ENCODE measurements at regions not wholly inside any gene's neighbourhood (a gene's known extent, or its start where the extent isn't known, plus 50 kb on each side); places are given as distances from the start of the nearest gene placed in this dataset.
"Not testable (repeated sequence)": the region's sequence is repeated elsewhere in the genome, so short reads cannot be mapped to it uniquely, and the experiment has no call there.

- H3K4me3 ChIP-seq (ENCODE audit: low read length) = no peak overlapping the region
Observed at GRCh38 chr22:27317971-27318428, 483.6 kb downstream of the MN1 start.

DNA sequence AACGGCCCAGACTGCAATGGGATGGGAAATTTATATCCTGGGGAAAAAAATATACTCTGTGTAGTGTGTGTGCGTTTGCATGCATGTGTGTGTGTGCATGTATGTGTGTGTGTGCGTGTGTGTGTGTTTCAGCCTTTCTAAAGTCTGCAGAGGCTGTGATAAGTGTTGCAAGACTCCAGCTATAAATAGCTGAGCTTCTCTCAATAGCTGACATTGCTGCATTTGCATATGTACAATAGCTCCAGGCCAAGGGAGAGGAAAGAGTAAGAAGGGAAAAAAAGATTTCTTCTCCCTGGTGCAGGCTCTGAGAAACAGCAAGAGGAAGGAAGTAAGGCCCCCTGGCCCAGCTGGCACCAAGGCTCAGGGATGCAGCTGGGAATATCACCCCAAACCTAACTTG is 483.0 kb downstream of the MN1 start:
- TF ChIP-seq, protein P1, sequence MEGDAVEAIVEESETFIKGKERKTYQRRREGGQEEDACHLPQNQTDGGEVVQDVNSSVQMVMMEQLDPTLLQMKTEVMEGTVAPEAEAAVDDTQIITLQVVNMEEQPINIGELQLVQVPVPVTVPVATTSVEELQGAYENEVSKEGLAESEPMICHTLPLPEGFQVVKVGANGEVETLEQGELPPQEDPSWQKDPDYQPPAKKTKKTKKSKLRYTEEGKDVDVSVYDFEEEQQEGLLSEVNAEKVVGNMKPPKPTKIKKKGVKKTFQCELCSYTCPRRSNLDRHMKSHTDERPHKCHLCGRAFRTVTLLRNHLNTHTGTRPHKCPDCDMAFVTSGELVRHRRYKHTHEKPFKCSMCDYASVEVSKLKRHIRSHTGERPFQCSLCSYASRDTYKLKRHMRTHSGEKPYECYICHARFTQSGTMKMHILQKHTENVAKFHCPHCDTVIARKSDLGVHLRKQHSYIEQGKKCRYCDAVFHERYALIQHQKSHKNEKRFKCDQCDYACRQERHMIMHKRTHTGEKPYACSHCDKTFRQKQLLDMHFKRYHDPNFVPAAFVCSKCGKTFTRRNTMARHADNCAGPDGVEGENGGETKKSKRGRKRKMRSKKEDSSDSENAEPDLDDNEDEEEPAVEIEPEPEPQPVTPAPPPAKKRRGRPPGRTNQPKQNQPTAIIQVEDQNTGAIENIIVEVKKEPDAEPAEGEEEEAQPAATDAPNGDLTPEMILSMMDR (IDR thresholded peaks at IDR 0.05; ENCODE audit: low read depth, low read length) = no peak
- TF ChIP-seq EZH2phosphoT487 (IDR thresholded peaks at IDR 0.05; ENCODE audit: low read depth) = no peak
- H3K79me2 ChIP-seq (ENCODE audit: low read length) = no peaks in the 10 kb centered on the region
- H4K20me1 ChIP-seq (ENCODE audit: insufficient read depth, low read length) = no peaks in the 10 kb centered on the region
- H3K4me2 ChIP-seq (ENCODE audit: low read length) = no peak overlapping the region
- no peak overlapping the region for H3K27ac ChIP-seq (ENCODE audit: low read length)
- H2AFZ ChIP-seq (ENCODE audit: low read depth, low read length) = no peak overlapping the region
- no peaks in the 10 kb centered on the region for H3K36me3 ChIP-seq (replicated peaks; ENCODE audit: low read depth, low read length)
- H3K9me3 ChIP-seq (ENCODE audit: insufficient read depth, low read length) = no peaks in the 10 kb centered on the region
- H3K9ac ChIP-seq (ENCODE audit: low read length) = no peak overlapping the region
- H3K4me3 ChIP-seq (ENCODE audit: low read length) = no peak overlapping the region
- peaks cover 20% of the 10 kb centered on the region for H3K27me3 ChIP-seq (ENCODE audit: low read depth, low read length)
- H3K4me1 ChIP-seq (ENCODE audit: low read length) = no peaks in the 10 kb centered on the region

More at GRCh38 chr22:27317971-27318428, 483.6 kb downstream of the MN1 start:
- peaks cover 20% of the 10 kb centered on the region for H3K27me3 ChIP-seq (ENCODE audit: low read depth, low read length)
- H4K20me1 ChIP-seq (ENCODE audit: insufficient read depth, low read length) = no peaks in the 10 kb centered on the region
- no peak overlapping the region for H3K4me2 ChIP-seq (ENCODE audit: low read length)
- no peak overlapping the region for H3K9ac ChIP-seq (ENCODE audit: low read length)
- no peaks in the 10 kb centered on the region for H3K4me1 ChIP-seq (ENCODE audit: low read length)
- no peaks in the 10 kb centered on the region for H3K9me3 ChIP-seq (ENCODE audit: insufficient read depth, low read length)
- no peak overlapping the region for H3K27ac ChIP-seq (ENCODE audit: low read length)
- H3K36me3 ChIP-seq (replicated peaks; ENCODE audit: low read depth, low read length) = no peaks in the 10 kb centered on the region
- H2AFZ ChIP-seq (ENCODE audit: low read depth, low read length) = no peak overlapping the region
- TF ChIP-seq, protein P1 (IDR thresholded peaks at IDR 0.05; ENCODE audit: low read depth, low read length) = no peak
- no peak for TF ChIP-seq EZH2phosphoT487 (IDR thresholded peaks at IDR 0.05; ENCODE audit: low read depth)
- no peaks in the 10 kb centered on the region for H3K79me2 ChIP-seq (ENCODE audit: low read length)

DNA sequence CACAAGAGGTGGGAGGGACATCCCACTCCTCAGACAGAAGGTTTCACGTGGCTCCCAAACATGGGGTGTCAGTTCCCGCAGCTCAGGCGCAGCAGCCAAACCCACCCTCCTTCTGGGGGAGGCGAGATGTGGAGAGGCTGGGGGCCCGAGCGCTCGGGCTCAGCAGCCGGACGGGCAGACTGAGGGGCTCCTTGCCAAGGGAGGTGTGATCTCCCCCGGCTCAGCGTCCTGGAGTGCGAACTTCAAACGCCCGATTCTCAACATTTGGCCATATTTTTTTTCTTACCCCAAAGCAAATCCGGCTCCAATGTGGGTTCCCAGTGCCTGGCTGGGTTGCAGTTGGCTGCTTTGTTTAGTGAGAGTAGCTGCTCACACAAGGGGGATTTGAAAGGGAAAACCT is 477.9 kb downstream of the MN1 start:
- Histone ChIP-seq H3K36me3 (replicated peaks; ENCODE audit: low read depth, low read length) (no peaks in the 10 kb centered on the region), H4K20me1 (ENCODE audit: insufficient read depth, low read length) (no peaks in the 10 kb centered on the region), H3K9ac (ENCODE audit: low read length) (no peak overlapping the region), H3K27ac (ENCODE audit: low read length) (no peak overlapping the region), H3K4me2 (ENCODE audit: low read length) (no peak overlapping the region), H3K4me3 (ENCODE audit: low read length) (no peak overlapping the region), H3K4me1 (ENCODE audit: low read length) (no peaks in the 10 kb centered on the region), H3K79me2 (ENCODE audit: low read length) (no peaks in the 10 kb centered on the region), H3K9me3 (ENCODE audit: insufficient read depth, low read length) (no peaks in the 10 kb centered on the region), H3K27me3 (ENCODE audit: low read depth, low read length) (peaks cover 9% of the 10 kb centered on the region; the same call in 1 of the 2 replicates), H2AFZ (ENCODE audit: low read depth, low read length) (no peak overlapping the region)
- TF ChIP-seq EZH2phosphoT487 (IDR thresholded peaks at IDR 0.05; ENCODE audit: low read depth) = no peak
- TF ChIP-seq, protein P1 (IDR thresholded peaks at IDR 0.05; ENCODE audit: low read depth, low read length) = no peak

- not testable (repeated sequence) for H3K4me1 ChIP-seq (ENCODE audit: low read length); H3K4me2 ChIP-seq (ENCODE audit: low read length); H2AFZ ChIP-seq (ENCODE audit: low read depth, low read length); H3K27me3 ChIP-seq (ENCODE audit: low read depth, low read length); H4K20me1 ChIP-seq (ENCODE audit: insufficient read depth, low read length); H3K9me3 ChIP-seq (ENCODE audit: insufficient read depth, low read length); H3K9ac ChIP-seq (ENCODE audit: low read length); H3K4me3 ChIP-seq (ENCODE audit: low read length); H3K27ac ChIP-seq (ENCODE audit: low read length); H3K79me2 ChIP-seq (ENCODE audit: low read length); H3K36me3 ChIP-seq (replicated peaks; ENCODE audit: low read depth, low read length)
Observed at GRCh38 chr22:27324908-27325307, 476.6 kb downstream of the MN1 start.

DNA sequence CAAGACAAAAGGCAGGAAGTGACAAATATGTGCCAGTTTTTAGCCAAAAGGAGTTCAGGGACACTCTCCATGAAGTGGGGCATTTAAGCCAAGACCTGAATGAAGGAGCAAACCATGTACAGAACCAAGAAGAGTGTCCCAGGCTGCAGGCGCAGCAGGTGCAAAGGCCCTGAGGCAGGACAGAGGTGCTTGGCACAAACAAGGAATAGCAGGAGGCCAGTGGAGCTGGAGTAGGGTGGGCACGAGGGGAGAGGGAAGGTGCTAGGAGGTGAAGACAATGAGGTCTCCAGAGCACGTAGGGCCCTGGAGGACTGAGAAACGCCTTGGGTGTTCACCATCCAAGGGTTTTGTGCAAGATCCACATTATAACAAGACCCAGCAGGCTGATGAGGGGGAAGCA is 474.1 kb downstream of the MN1 start:
- no peak overlapping the region for H2AFZ ChIP-seq (ENCODE audit: low read depth, low read length)
- no peak for TF ChIP-seq EZH2phosphoT487 (IDR thresholded peaks at IDR 0.05; ENCODE audit: low read depth)
- TF ChIP-seq, protein P1 (IDR thresholded peaks at IDR 0.05; ENCODE audit: low read depth, low read length) = no peak
- H3K79me2 ChIP-seq (ENCODE audit: low read length) = no peaks in the 10 kb centered on the region
- H3K27ac ChIP-seq (ENCODE audit: low read length) = no peak overlapping the region
- no peaks in the 10 kb centered on the region for H3K4me1 ChIP-seq (ENCODE audit: low read length)
- no peak overlapping the region for H3K4me2 ChIP-seq (ENCODE audit: low read length)
- H4K20me1 ChIP-seq (ENCODE audit: insufficient read depth, low read length) = no peaks in the 10 kb centered on the region
- no peaks in the 10 kb centered on the region for H3K9me3 ChIP-seq (ENCODE audit: insufficient read depth, low read length)
- H3K9ac ChIP-seq (ENCODE audit: low read length) = no peak overlapping the region
- no peak overlapping the region for H3K4me3 ChIP-seq (ENCODE audit: low read length)
- H3K36me3 ChIP-seq (replicated peaks; ENCODE audit: low read depth, low read length) = no peaks in the 10 kb centered on the region
- no peaks in the 10 kb centered on the region for H3K27me3 ChIP-seq (ENCODE audit: low read depth, low read length)
